ENCODE measurements at regions not wholly inside any gene's neighbourhood (a gene's known extent, or its start where the extent isn't known, plus 50 kb on each side); places are given as distances from the start of the nearest gene placed in this dataset.

GRCh38 chr17:68101075-68101986, 65.8 kb downstream of the KPNA2 start (continued):
- no peak for TF ChIP-seq SIX1 (CRISPR knock-in tag; IDR thresholded peaks at IDR 0.05; ENCODE audit: borderline replicate concordance)
- TF ChIP-seq GFI1 (CRISPR knock-in tag; IDR thresholded peaks at IDR 0.05; ENCODE audit: borderline replicate concordance): peak; percentile 51; the same call in 1 of the 2 replicates
- peak; percentile 83; the same call in 1 of the 2 replicates for TF ChIP-seq MTF1 (CRISPR knock-in tag; IDR thresholded peaks at IDR 0.05)
- no peak for TF ChIP-seq SMARCC2 (IDR thresholded peaks at IDR 0.05)
- no peak for TF ChIP-seq ZNF207 (IDR thresholded peaks at IDR 0.05; ENCODE audit: borderline replicate concordance)
- TF ChIP-seq ZBTB4 (CRISPR knock-in tag; IDR thresholded peaks at IDR 0.05; ENCODE audit: borderline replicate concordance): peak; percentile 90
- peak; percentile 88; the same call in 1 of the 2 replicates for TF ChIP-seq ZBTB44 (CRISPR knock-in tag; IDR thresholded peaks at IDR 0.05)
- peak; percentile 94 for TF ChIP-seq ZNF574 (CRISPR knock-in tag; IDR thresholded peaks at IDR 0.05)
- TF ChIP-seq MTA3 (CRISPR knock-in tag; IDR thresholded peaks at IDR 0.05): no peak
- peak; percentile 94; the same call in 1 of the 2 replicates for TF ChIP-seq ZNF678 (CRISPR knock-in tag; IDR thresholded peaks at IDR 0.05)
- peak; percentile 7; the same call in 1 of the 2 replicates for TF ChIP-seq HNRNPL (IDR thresholded peaks at IDR 0.05; ENCODE audit: low read depth, low read length)
- peak; percentile 93 for TF ChIP-seq ZSCAN20 (CRISPR knock-in tag; IDR thresholded peaks at IDR 0.05; ENCODE audit: borderline replicate concordance)
- peak; percentile 95 for TF ChIP-seq TGIF2 (CRISPR knock-in tag; IDR thresholded peaks at IDR 0.05)
- peak; percentile 82 for TF ChIP-seq HNF4A (CRISPR knock-in tag; IDR thresholded peaks at IDR 0.05)
- TF ChIP-seq SKI (IDR thresholded peaks at IDR 0.05; ENCODE audit: partially characterized antibody): peak; percentile 83
- no peak for TF ChIP-seq HNRNPH1 (optimal IDR thresholded peaks at IDR 0.05; ENCODE audit: low read depth, low read length)
- TF ChIP-seq ZMYM3 (CRISPR knock-in tag; IDR thresholded peaks at IDR 0.05): peak; percentile 56; the same call in 1 of the 2 replicates
- peak; percentile 76 to 86 for TF ChIP-seq POLR2A (IDR thresholded peaks at IDR 0.05; ENCODE audit: insufficient read depth in 1 of 2, low read depth in 2 of 2, low read length in 2 of 2)
- TF ChIP-seq ZNF343 (CRISPR knock-in tag; IDR thresholded peaks at IDR 0.05): peak; percentile 93

Data from HepG2 (cell line).